ENCODE measurements at regions not wholly inside any gene's neighbourhood (a gene's known extent, or its start where the extent isn't known, plus 50 kb on each side); places are given as distances from the start of the nearest gene placed in this dataset.

GRCh38 chr14:76933515-76933914 is 95.0 kb downstream of the IRF2BPL start:
- Histone ChIP-seq H3K27me3 (ENCODE audit: insufficient read depth) (no peaks in the 10 kb centered on the region), H3K4me3 (ENCODE audit: low read depth in 2 of 2, low read length in 1 of 2) (no peak overlapping the region), H2AFZ (ENCODE audit: low read depth) (no peak overlapping the region), H3K4me1 (ENCODE audit: control insufficient read depth in 1 of 2, insufficient read depth in 2 of 2, low read depth in 1 of 2, low read length in 1 of 2) (peaks cover 24 to 50% of the 10 kb centered on the region in 2 experiments), H3K9me3 (no peaks in the 10 kb centered on the region), H3K79me2 (ENCODE audit: insufficient read depth) (no peaks in the 10 kb centered on the region), H3K9me2 (no peaks in the 10 kb centered on the region), H3F3A (replicated peaks; ENCODE audit: insufficient read depth) (peaks cover 14% of the 10 kb centered on the region), H4K20me1 (ENCODE audit: insufficient read depth) (no peaks in the 10 kb centered on the region), H3K27ac (ENCODE audit: low read depth in 2 of 2, low read length in 1 of 2) (no peak overlapping the region), H3K4me2 (no peak overlapping the region), H3K36me3 (replicated peaks in 1 of 2; ENCODE audit: control insufficient read depth in 1 of 2, insufficient read depth in 2 of 2, low read length in 1 of 2) (no peaks in the 10 kb centered on the region), H3K9ac (no peak overlapping the region)
- WGBS (ENCODE audit: low lambda C conversion rate), result 88% methylated on average over 5 of the region's 5 CpGs
- no peak for TF ChIP-seq MAX (IDR thresholded peaks at IDR 0.05; ENCODE audit: low read depth)
- TF ChIP-seq NFIC (IDR thresholded peaks at IDR 0.05; ENCODE audit: borderline replicate concordance), result no peak
- TF ChIP-seq USF1 (IDR thresholded peaks at IDR 0.05; ENCODE audit: borderline replicate concordance, low read depth), result no peak
- TF ChIP-seq EP300 (IDR thresholded peaks at IDR 0.05; ENCODE audit: borderline replicate concordance in 1 of 2, low read depth in 1 of 2, low read length in 1 of 2), result no peak
- no peak for TF ChIP-seq TEAD4 (IDR thresholded peaks at IDR 0.05; ENCODE audit: borderline replicate concordance, insufficient read depth)
- no peak for TF ChIP-seq NRF1 (IDR thresholded peaks at IDR 0.05; ENCODE audit: low read depth, low read length)
- no peak for TF ChIP-seq GABPA (IDR thresholded peaks at IDR 0.05; ENCODE audit: low read depth)
- TF ChIP-seq REST (IDR thresholded peaks at IDR 0.05; ENCODE audit: low read depth, low read length), result no peak
- POLR2A ChIA-PET, result interaction anchor here (0.8 kb wide), 1 partner anchor 13 kb away, joined by 3 read pairs; no protein-coding TSS in a partner anchor
- CTCF ChIA-PET, result interaction anchor here (1.0 to 12.2 kb wide), 5 partner anchors 13 to 119 kb away, joined by 3 to 133 read pairs (median 6); no protein-coding TSS in a partner anchor
- DNase-seq, result no peak

GRCh38 chr14:76931631-76932402 is 96.7 kb downstream of the IRF2BPL start:
- 88% methylated on average over 9 of the region's 9 CpGs for WGBS (ENCODE audit: low lambda C conversion rate)
- H3K9ac ChIP-seq, result no peak overlapping the region
- no peak overlapping the region for H3K4me2 ChIP-seq
- no peaks in the 10 kb centered on the region for H4K20me1 ChIP-seq (ENCODE audit: insufficient read depth)
- ChIA-PET POLR2A (interaction anchor here (1.0 to 1.5 kb wide), 2 partner anchors 96 to 165 kb away, joined by 3 read pairs; no protein-coding TSS in a partner anchor), CTCF (interaction anchor here (0.6 to 12.2 kb wide), 7 partner anchors 10 to 121 kb away, joined by 3 to 133 read pairs (median 5); no protein-coding TSS in a partner anchor)
- H3K27ac ChIP-seq (ENCODE audit: low read depth in 2 of 2, low read length in 1 of 2), result peak overlapping the region in 1 of 2 experiments; percentile 34; a peak in 1 of 4 replicates
- no peaks in the 10 kb centered on the region for H3K9me2 ChIP-seq
- H3K4me1 ChIP-seq (ENCODE audit: control insufficient read depth in 1 of 2, insufficient read depth in 2 of 2, low read depth in 1 of 2, low read length in 1 of 2), result peaks cover 26 to 45% of the 10 kb centered on the region in 2 experiments; a peak in 3 of 4 replicates
- H3K4me3 ChIP-seq (ENCODE audit: low read depth in 2 of 2, low read length in 1 of 2), result no peak overlapping the region
- H3K36me3 ChIP-seq (replicated peaks in 1 of 2; ENCODE audit: control insufficient read depth in 1 of 2, insufficient read depth in 2 of 2, low read length in 1 of 2), result no peaks in the 10 kb centered on the region
- H3K79me2 ChIP-seq (ENCODE audit: insufficient read depth), result no peaks in the 10 kb centered on the region
- no peaks in the 10 kb centered on the region for H3K27me3 ChIP-seq (ENCODE audit: insufficient read depth)
- H3K9me3 ChIP-seq, result no peaks in the 10 kb centered on the region
- peaks cover 15% of the 10 kb centered on the region for H3F3A ChIP-seq (replicated peaks; ENCODE audit: insufficient read depth)
- no peak for DNase-seq
- no peak overlapping the region for H2AFZ ChIP-seq (ENCODE audit: low read depth)
- no peak for TF ChIP-seq SMC3 (IDR thresholded peaks at IDR 0.05; ENCODE audit: low read depth, low read length)
- no peak for TF ChIP-seq PBX3 (IDR thresholded peaks at IDR 0.05)
